ENCODE measurements at regions not wholly inside any gene's neighbourhood (a gene's known extent, or its start where the extent isn't known, plus 50 kb on each side); places are given as distances from the start of the nearest gene placed in this dataset.

- H3K9me3 Mint-ChIP-seq: peaks cover 21% of the 10 kb centered on the region
- POLR2A ChIA-PET: no interaction called here
- peaks cover 28% of the 10 kb centered on the region for H3K4me1 Mint-ChIP-seq
- no peaks in the 10 kb centered on the region for H3K27me3 Mint-ChIP-seq (ENCODE audit: low read depth)
- no peak overlapping the region for H3K4me3 Mint-ChIP-seq
- no peak overlapping the region for H3K27ac Mint-ChIP-seq
- peaks cover 16% of the 10 kb centered on the region for H3K36me3 Mint-ChIP-seq
- ATAC-seq (no peak), DNase-seq (ENCODE audit: low spot score) (no peak)
- CTCF ChIA-PET: no interaction called here
- no peak for TF ChIP-seq MXD4 (CRISPR knock-in tag; IDR thresholded peaks at IDR 0.05; ENCODE audit: borderline replicate concordance)
- no peak for TF ChIP-seq ZNF219 (CRISPR knock-in tag; IDR thresholded peaks at IDR 0.05; ENCODE audit: borderline replicate concordance)
These were observed 2060.5 kb downstream of the MAT2B start for GRCh38 chr5:165565911-165566310.

GRCh38 chr5:165569551-165569950 lies 2064.1 kb downstream of the MAT2B start:
- ChIA-PET CTCF (no interaction called here), POLR2A (no interaction called here)
- Mint-ChIP-seq H3K4me1 (peaks cover 16% of the 10 kb centered on the region), H3K4me3 (no peak overlapping the region), H3K36me3 (peaks cover 27% of the 10 kb centered on the region), H3K27me3 (ENCODE audit: low read depth) (no peaks in the 10 kb centered on the region), H3K27ac (no peak overlapping the region), H3K9me3 (peaks cover 29% of the 10 kb centered on the region)
- DNase-seq (ENCODE audit: low spot score) (no peak), ATAC-seq (no peak)
- TF ChIP-seq NFATC4 (CRISPR knock-in tag; IDR thresholded peaks at IDR 0.05): no peak
- no peak for TF ChIP-seq SP1 (CRISPR knock-in tag; conservative IDR thresholded peaks at IDR 0.05)
- no peak for TF ChIP-seq SOX15 (CRISPR knock-in tag; IDR thresholded peaks at IDR 0.05)
- TF ChIP-seq EMX1 (CRISPR knock-in tag; IDR thresholded peaks at IDR 0.05): no peak
- TF ChIP-seq, protein P1, sequence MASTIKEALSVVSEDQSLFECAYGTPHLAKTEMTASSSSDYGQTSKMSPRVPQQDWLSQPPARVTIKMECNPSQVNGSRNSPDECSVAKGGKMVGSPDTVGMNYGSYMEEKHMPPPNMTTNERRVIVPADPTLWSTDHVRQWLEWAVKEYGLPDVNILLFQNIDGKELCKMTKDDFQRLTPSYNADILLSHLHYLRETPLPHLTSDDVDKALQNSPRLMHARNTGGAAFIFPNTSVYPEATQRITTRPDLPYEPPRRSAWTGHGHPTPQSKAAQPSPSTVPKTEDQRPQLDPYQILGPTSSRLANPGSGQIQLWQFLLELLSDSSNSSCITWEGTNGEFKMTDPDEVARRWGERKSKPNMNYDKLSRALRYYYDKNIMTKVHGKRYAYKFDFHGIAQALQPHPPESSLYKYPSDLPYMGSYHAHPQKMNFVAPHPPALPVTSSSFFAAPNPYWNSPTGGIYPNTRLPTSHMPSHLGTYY (CRISPR knock-in tag; IDR thresholded peaks at IDR 0.05): no peak
- TF ChIP-seq FOXP1 (CRISPR knock-in tag; IDR thresholded peaks at IDR 0.05; ENCODE audit: borderline replicate concordance): no peak
- no peak for TF ChIP-seq SMAD4 (CRISPR knock-in tag; IDR thresholded peaks at IDR 0.05)
- TF ChIP-seq NR2C2 (CRISPR knock-in tag; IDR thresholded peaks at IDR 0.05): no peak
- TF ChIP-seq KAT7 (CRISPR knock-in tag; IDR thresholded peaks at IDR 0.05; ENCODE audit: borderline replicate concordance): no peak
- TF ChIP-seq PRRX2 (CRISPR knock-in tag; IDR thresholded peaks at IDR 0.05): no peak
- TF ChIP-seq, protein P2, sequence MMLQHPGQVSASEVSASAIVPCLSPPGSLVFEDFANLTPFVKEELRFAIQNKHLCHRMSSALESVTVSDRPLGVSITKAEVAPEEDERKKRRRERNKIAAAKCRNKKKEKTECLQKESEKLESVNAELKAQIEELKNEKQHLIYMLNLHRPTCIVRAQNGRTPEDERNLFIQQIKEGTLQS (CRISPR knock-in tag; conservative IDR thresholded peaks at IDR 0.05): no peak
- TF ChIP-seq ZNF671 (CRISPR knock-in tag; IDR thresholded peaks at IDR 0.05): no peak
- no peak for TF ChIP-seq CREB1 (CRISPR knock-in tag; IDR thresholded peaks at IDR 0.05)
- no peak for TF ChIP-seq TP53 (CRISPR knock-in tag; IDR thresholded peaks at IDR 0.05)
- TF ChIP-seq MXD4 (CRISPR knock-in tag; IDR thresholded peaks at IDR 0.05; ENCODE audit: borderline replicate concordance): no peak
- TF ChIP-seq HMGA2 (CRISPR knock-in tag; IDR thresholded peaks at IDR 0.05): no peak
- TF ChIP-seq, protein P3, sequence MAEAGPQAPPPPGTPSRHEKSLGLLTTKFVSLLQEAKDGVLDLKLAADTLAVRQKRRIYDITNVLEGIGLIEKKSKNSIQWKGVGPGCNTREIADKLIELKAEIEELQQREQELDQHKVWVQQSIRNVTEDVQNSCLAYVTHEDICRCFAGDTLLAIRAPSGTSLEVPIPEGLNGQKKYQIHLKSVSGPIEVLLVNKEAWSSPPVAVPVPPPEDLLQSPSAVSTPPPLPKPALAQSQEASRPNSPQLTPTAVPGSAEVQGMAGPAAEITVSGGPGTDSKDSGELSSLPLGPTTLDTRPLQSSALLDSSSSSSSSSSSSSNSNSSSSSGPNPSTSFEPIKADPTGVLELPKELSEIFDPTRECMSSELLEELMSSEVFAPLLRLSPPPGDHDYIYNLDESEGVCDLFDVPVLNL (CRISPR knock-in tag; IDR thresholded peaks at IDR 0.05; ENCODE audit: borderline replicate concordance, low read depth): no peak
- no peak for TF ChIP-seq ETV6 (CRISPR knock-in tag; IDR thresholded peaks at IDR 0.05)
- no peak for TF ChIP-seq ZBTB21 (CRISPR knock-in tag; IDR thresholded peaks at IDR 0.05; ENCODE audit: borderline replicate concordance)
- TF ChIP-seq, protein P4, sequence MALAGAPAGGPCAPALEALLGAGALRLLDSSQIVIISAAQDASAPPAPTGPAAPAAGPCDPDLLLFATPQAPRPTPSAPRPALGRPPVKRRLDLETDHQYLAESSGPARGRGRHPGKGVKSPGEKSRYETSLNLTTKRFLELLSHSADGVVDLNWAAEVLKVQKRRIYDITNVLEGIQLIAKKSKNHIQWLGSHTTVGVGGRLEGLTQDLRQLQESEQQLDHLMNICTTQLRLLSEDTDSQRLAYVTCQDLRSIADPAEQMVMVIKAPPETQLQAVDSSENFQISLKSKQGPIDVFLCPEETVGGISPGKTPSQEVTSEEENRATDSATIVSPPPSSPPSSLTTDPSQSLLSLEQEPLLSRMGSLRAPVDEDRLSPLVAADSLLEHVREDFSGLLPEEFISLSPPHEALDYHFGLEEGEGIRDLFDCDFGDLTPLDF (CRISPR knock-in tag; IDR thresholded peaks at IDR 0.05): no peak

- ATAC-seq: no peak
- CTCF ChIA-PET: no interaction called here
These were observed 2068.0 kb downstream of the MAT2B start for GRCh38 chr5:165573445-165573844.

More at GRCh38 chr5:165573445-165573844, 2068.0 kb downstream of the MAT2B start:
- peaks cover 27% of the 10 kb centered on the region for H3K36me3 Mint-ChIP-seq
- H3K27ac Mint-ChIP-seq: no peak overlapping the region
- no peaks in the 10 kb centered on the region for H3K27me3 Mint-ChIP-seq (ENCODE audit: low read depth)
- DNase-seq (ENCODE audit: low spot score): no peak
- TF ChIP-seq NFYB (CRISPR knock-in tag; conservative IDR thresholded peaks at IDR 0.05; ENCODE audit: low read depth): no peak
- TF ChIP-seq ZNF263 (CRISPR knock-in tag; IDR thresholded peaks at IDR 0.05; ENCODE audit: low read depth): no peak
- TF ChIP-seq, protein P5, sequence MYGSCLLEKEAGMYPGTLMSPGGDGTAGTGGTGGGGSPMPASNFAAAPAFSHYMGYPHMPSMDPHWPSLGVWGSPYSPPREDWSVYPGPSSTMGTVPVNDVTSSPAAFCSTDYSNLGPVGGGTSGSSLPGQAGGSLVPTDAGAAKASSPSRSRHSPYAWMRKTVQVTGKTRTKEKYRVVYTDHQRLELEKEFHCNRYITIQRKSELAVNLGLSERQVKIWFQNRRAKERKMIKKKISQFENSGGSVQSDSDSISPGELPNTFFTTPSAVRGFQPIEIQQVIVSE (CRISPR knock-in tag; IDR thresholded peaks at IDR 0.05; ENCODE audit: borderline replicate concordance): no peak
- no peak for TF ChIP-seq TP53 (CRISPR knock-in tag; IDR thresholded peaks at IDR 0.05)
- no peak for TF ChIP-seq ZNF671 (CRISPR knock-in tag; IDR thresholded peaks at IDR 0.05)
- no peak for TF ChIP-seq ETV6 (CRISPR knock-in tag; IDR thresholded peaks at IDR 0.05)
- TF ChIP-seq, protein P4 (CRISPR knock-in tag; IDR thresholded peaks at IDR 0.05): no peak
- no peak overlapping the region for H3K4me3 Mint-ChIP-seq
- H3K4me1 Mint-ChIP-seq: no peaks in the 10 kb centered on the region
- H3K9me3 Mint-ChIP-seq: peaks cover 29% of the 10 kb centered on the region
- POLR2A ChIA-PET: no interaction called here
